ENCODE measurements at regions not wholly inside any gene's neighbourhood (a gene's known extent, or its start where the extent isn't known, plus 50 kb on each side); places are given as distances from the start of the nearest gene placed in this dataset.

DNA sequence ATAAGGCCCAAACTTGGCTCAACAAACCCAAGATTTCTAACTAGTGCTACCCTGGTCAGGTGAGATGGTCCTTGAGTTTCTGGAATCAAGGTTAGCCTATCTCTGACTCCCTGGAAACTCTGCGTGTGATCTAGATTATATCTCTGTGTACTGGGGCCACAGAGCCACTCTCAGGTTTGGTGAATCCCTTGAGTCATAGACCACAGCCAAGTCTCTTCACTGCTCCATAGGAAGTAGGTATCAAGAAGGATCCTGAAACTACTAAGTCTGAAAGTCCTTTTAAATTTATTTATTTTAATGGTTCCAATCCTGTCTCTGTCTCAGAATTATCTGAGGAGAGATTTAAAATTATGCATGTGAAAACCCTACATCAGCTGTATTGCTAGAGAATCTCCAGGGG is 99.1 kb downstream of the TUSC7 start:
- TF ChIP-seq CTCF (IDR thresholded peaks at IDR 0.05) (no peak), POLR2A (IDR thresholded peaks at IDR 0.05) (no peak)

Data from lower leg skin (tissue), 3 donors.